GM12878 (cell line): ENCODE measurements at regions not wholly inside any gene's neighbourhood (a gene's known extent, or its start where the extent isn't known, plus 50 kb on each side); places are given as distances from the start of the nearest gene placed in this dataset.

Source experiments
- ATAC-seq: fragments of 200-7000 bp; cut with Tn5 transposase; 3 replicates; pipeline ENCODE4 v1.9.1; 2020; ENCODE audit warnings: mild to moderate bottlenecking, moderate library complexity
- BruUV-seq: library from RNA; stranded (reverse); fragments of 400-500 nt; replicated peaks from 2 replicates; lab custom pipeline; 2021; lab: Mats Ljungman, UMichigan
- CTCF ChIA-PET: fragments of 300-600 bp; sonication (Branson Sonifier 250); formaldehyde crosslinking; extraction: SDS; loops from one replicate; lab custom pipeline; 2021; ENCODE audit warnings: inconsistent platforms; lab: Yijun Ruan, JAX
- POLR2A ChIA-PET: fragments of 350-600 bp; formaldehyde crosslinking; extraction: SDS; loops from one replicate; lab custom pipeline; 2021; ENCODE audit warnings: inconsistent platforms; lab: Charles Lee
- RAD21 ChIA-PET: fragments of 300-600 bp; sonication (Branson Sonifier 250); formaldehyde crosslinking; loops from one replicate; lab custom pipeline; 2023; ENCODE audit warnings: antibody characterized with exemption; ENCODE audit not compliant: unreplicated experiment; lab: Charles Lee
- SMC1A ChIA-PET: fragments of 300-600 bp; sonication (Branson Sonifier 250); formaldehyde crosslinking; loops from one replicate; lab custom pipeline; 2023; ENCODE audit not compliant: unreplicated experiment, uncharacterized antibody; lab: Charles Lee
- DNase-seq: peaks from one replicate; pipeline ENCODE4 v3.0.0-alpha.2; 2011; ENCODE audit warnings: low read depth, low spot score
- FAIRE-seq: peaks from 3 replicates; lab custom pipeline; 2011; peaks lifted over from hg19 to GRCh38; lab: Jason Lieb, UNC
- H2AFZ ChIP-seq: 2 replicates; pipeline ENCODE4 v1.6.0; 2011; ENCODE audit warnings: low read depth, low read length, control low read depth; ENCODE audit not compliant: control insufficient read depth
- H3K27ac ChIP-seq: 2 replicates; pipeline ENCODE4 v1.5.1; 2011; ENCODE audit warnings: control low read depth; ENCODE audit not compliant: control insufficient read depth, insufficient read depth
- H3K27me3 ChIP-seq, 2 experiments: replicated peaks in 1 of 2; 2 replicates each; pipeline versions ENCODE4 v1.6.0 to v1.6.1; 2011; ENCODE audit warnings: low read length in 1 of 2; ENCODE audit not compliant: control insufficient read depth in 2 of 2, insufficient read depth in 2 of 2
- H3K36me3 ChIP-seq, 2 experiments: 2 replicates each; pipeline ENCODE4 v1.5.1; 2011; ENCODE audit warnings: low read length in 1 of 2; ENCODE audit not compliant: control insufficient read depth in 2 of 2, insufficient read depth in 2 of 2
- H3K4me1 ChIP-seq: 2 replicates; pipeline ENCODE4 v1.6.1; 2011; ENCODE audit warnings: mild to moderate bottlenecking, low read length, moderate library complexity, mixed read lengths; ENCODE audit not compliant: control insufficient read depth, insufficient read depth
- H3K4me2 ChIP-seq: 2 replicates; pipeline ENCODE4 v1.6.0; 2011; ENCODE audit warnings: control low read depth; ENCODE audit not compliant: control insufficient read depth, insufficient read depth
- H3K4me3 ChIP-seq: fragments of 200-600 bp; sonication (generic); 2 replicates; pipeline ENCODE4 v1.5.1; 2016
- H3K79me2 ChIP-seq: 2 replicates; pipeline ENCODE4 v1.6.0; 2011; ENCODE audit warnings: low read length; ENCODE audit not compliant: control insufficient read depth, insufficient read depth
- H3K9ac ChIP-seq: 2 replicates; pipeline ENCODE4 v1.8.0; 2011; ENCODE audit warnings: low read length, control low read depth, mixed read lengths; ENCODE audit not compliant: control insufficient read depth, insufficient read depth
- H3K9me3 ChIP-seq: replicated peaks from 3 replicates; pipeline ENCODE4 v1.5.1; 2011; ENCODE audit warnings: mild to moderate bottlenecking, low read length; ENCODE audit not compliant: control insufficient read depth, insufficient read depth
- H4K20me1 ChIP-seq: 2 replicates; pipeline ENCODE4 v1.6.0; 2011; ENCODE audit not compliant: control insufficient read depth, insufficient read depth
- ASH2L ChIP-seq: fragments of 300-600, 200-600 bp; sonication (generic); IDR thresholded peaks from 2 replicates; pipeline ENCODE4 v1.6.1; 2017; ENCODE audit warnings: low read depth, mild to moderate bottlenecking, borderline replicate concordance
- ATF7 ChIP-seq: fragments of 450-650 bp; IDR thresholded peaks from 2 replicates; pipeline ENCODE4 v1.6.1; 2016; ENCODE audit warnings: low read depth, mild to moderate bottlenecking
- BHLHE40 ChIP-seq, 2 experiments: fragments of 450-650 bp in 1 of 2; IDR thresholded peaks; 2 replicates each; pipeline ENCODE4 v1.6.1; 2011 to 2017; ENCODE audit warnings: low read depth in 2 of 2, borderline replicate concordance in 1 of 2, improper control_type of control experiment in 1 of 2, low read length in 1 of 2, mild to moderate bottlenecking in 1 of 2
- CHD1 ChIP-seq: IDR thresholded peaks from 2 replicates; pipeline ENCODE4 v1.6.1; 2012; ENCODE audit warnings: low read depth, low read length, improper control_type of control experiment
- CHD4 ChIP-seq: fragments of 200-600 bp; sonication (generic); IDR thresholded peaks from 2 replicates; pipeline ENCODE4 v1.6.1; 2016; ENCODE audit warnings: mild to moderate bottlenecking
- EED ChIP-seq: sonication (generic); IDR thresholded peaks from 2 replicates; pipeline ENCODE4 v1.6.1; 2016; ENCODE audit warnings: antibody characterized with exemption, low read depth
- FOS ChIP-seq: IDR thresholded peaks from 3 replicates; pipeline ENCODE4 v1.6.1; 2011; ENCODE audit warnings: borderline replicate concordance; ENCODE audit not compliant: insufficient read length; ENCODE audit errors: extremely low read depth
- HDAC6 ChIP-seq: fragments of 200-600 bp; sonication (generic); IDR thresholded peaks from one replicate; pipeline ENCODE4 v1.8.0; 2017; ENCODE audit warnings: antibody characterized with exemption; ENCODE audit not compliant: unreplicated experiment
- KDM1A ChIP-seq: fragments of 200-600 bp; sonication (generic); IDR thresholded peaks from 2 replicates; pipeline ENCODE4 v1.6.1; 2016; ENCODE audit warnings: borderline replicate concordance
- POLR2A ChIP-seq: IDR thresholded peaks from 2 replicates; pipeline ENCODE4 v1.6.1; 2011; ENCODE audit warnings: low read depth, mild to moderate bottlenecking, low read length
- WGBS: methylation state at CpG from one replicate; pipeline ENCODE4 v1.1.6; 2016; ENCODE audit warnings: low lambda C conversion rate; ENCODE audit not compliant: insufficient replicate concordance, insufficient coverage; ENCODE audit errors: missing lambda C conversion rate; 5-methylcytosine and 5-hydroxymethylcytosine counted together
- in situ Hi-C: fragments of 300-500 bp; cut with MboI; formaldehyde crosslinking; loops from 9 replicates; pipeline ENCODE4 v1.14.3; 2018; ENCODE audit warnings: mixed read lengths
- intact Hi-C: fragments of 100-400 bp; cut with micrococcal nuclease; formaldehyde crosslinking; loops from one replicate; pipeline ENCODE4 v1.14.2; 2022; ENCODE audit not compliant: unreplicated experiment
- TF ChIP-seq, protein P1 (sequence below): fragments of 450-650 bp; IDR thresholded peaks from 2 replicates; pipeline ENCODE4 v1.6.1; 2018; ENCODE audit warnings: mild to moderate bottlenecking, low read depth, moderate library complexity; ENCODE audit not compliant: partially characterized antibody
- TF ChIP-seq, protein P2 (sequence below): fragments of 450-650 bp; IDR thresholded peaks from 2 replicates; pipeline ENCODE4 v1.6.1; 2018; ENCODE audit warnings: borderline replicate concordance, mild to moderate bottlenecking; ENCODE audit not compliant: partially characterized antibody
- TF ChIP-seq, protein P3 (sequence below): fragments of 450-650 bp; IDR thresholded peaks from 2 replicates; pipeline ENCODE4 v1.6.1; 2014; ENCODE audit warnings: mild to moderate bottlenecking

DNA sequence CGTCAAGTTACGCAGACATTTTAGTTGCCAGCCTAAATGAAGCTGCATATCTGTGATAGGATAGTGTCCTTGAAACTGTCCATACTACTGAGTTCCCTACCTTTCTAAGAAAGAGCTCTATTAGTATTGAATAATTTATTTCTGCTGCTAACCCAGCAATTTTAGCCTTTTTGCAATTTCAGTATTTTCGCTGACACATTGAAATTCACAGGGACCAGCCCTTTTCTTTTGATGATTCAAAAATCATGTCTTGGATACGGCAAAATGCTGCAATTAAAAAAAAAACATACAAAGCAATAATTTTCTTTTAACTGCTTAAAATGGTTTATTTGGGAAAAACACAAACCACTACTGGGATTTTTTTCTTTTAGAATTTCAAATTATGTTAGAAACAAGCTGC is 563.3 kb downstream of the TBC1D32 start:
- H4K20me1 ChIP-seq = no peaks in the 10 kb centered on the region
- H3K27ac ChIP-seq = no peak overlapping the region
- H3K27me3 ChIP-seq = no peaks in the 10 kb centered on the region
- no peak overlapping the region for H3K4me2 ChIP-seq
- ChIA-PET RAD21 (no interaction called here), POLR2A (no interaction called here), CTCF (no interaction called here), SMC1A (no interaction called here)
- no peak overlapping the region for H2AFZ ChIP-seq
- H3K79me2 ChIP-seq = no peaks in the 10 kb centered on the region
- H3K36me3 ChIP-seq = no peaks in the 10 kb centered on the region
- H3K4me3 ChIP-seq = no peak overlapping the region
- H3K9me3 ChIP-seq = no peaks in the 10 kb centered on the region
- no TSS peak for BruUV-seq
- no peaks in the 10 kb centered on the region for H3K4me1 ChIP-seq
- H3K9ac ChIP-seq = no peak overlapping the region
- in situ Hi-C loops (no loop called here), intact Hi-C loops (loop anchor here (10.0 kb wide), 1 partner anchor 534 kb away; no protein-coding TSS in a partner anchor)
- no peak for ATAC-seq
- WGBS = 39% methylated on average over 4 of the region's 4 CpGs
- TF ChIP-seq CHD1 (no peak), FOS (no peak), KDM1A (no peak)
- TF ChIP-seq, protein P1, sequence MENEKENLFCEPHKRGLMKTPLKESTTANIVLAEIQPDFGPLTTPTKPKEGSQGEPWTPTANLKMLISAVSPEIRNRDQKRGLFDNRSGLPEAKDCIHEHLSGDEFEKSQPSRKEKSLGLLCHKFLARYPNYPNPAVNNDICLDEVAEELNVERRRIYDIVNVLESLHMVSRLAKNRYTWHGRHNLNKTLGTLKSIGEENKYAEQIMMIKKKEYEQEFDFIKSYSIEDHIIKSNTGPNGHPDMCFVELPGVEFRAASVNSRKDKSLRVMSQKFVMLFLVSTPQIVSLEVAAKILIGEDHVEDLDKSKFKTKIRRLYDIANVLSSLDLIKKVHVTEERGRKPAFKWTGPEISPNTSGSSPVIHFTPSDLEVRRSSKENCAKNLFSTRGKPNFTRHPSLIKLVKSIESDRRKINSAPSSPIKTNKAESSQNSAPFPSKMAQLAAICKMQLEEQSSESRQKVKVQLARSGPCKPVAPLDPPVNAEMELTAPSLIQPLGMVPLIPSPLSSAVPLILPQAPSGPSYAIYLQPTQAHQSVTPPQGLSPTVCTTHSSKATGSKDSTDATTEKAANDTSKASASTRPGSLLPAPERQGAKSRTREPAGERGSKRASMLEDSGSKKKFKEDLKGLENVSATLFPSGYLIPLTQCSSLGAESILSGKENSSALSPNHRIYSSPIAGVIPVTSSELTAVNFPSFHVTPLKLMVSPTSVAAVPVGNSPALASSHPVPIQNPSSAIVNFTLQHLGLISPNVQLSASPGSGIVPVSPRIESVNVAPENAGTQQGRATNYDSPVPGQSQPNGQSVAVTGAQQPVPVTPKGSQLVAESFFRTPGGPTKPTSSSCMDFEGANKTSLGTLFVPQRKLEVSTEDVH = no peak
- no peak for DNase-seq
- no peak for FAIRE-seq

DNA sequence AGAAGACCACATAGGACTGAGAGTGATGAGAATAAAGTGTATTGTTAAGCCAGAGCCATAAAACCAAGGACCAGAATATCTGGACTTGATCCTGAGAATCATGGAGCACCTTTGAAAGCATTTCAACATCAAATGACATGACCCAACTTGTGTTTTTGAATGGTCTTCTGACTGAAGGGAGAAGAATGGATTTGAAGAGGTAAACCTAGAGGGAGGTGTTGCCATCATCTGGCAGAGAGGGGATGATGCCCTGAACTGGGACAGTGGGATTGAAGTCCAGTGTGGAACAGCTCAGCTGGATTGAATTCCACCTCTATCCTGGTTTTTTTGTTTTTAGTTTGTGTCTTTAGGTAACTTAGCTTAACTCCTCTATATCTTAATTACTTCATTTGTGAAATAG is 570.0 kb downstream of the TBC1D32 start:
- no TSS peak for BruUV-seq
- RAD21 ChIA-PET = no interaction called here
- H3K4me1 ChIP-seq = no peaks in the 10 kb centered on the region
- intact Hi-C loops = no loop called here
- POLR2A ChIA-PET = no interaction called here
- H3K79me2 ChIP-seq = no peaks in the 10 kb centered on the region
- H2AFZ ChIP-seq = no peak overlapping the region
- no peak overlapping the region for H3K4me2 ChIP-seq
- no peaks in the 10 kb centered on the region for H3K9me3 ChIP-seq
- H4K20me1 ChIP-seq = no peaks in the 10 kb centered on the region
- ATAC-seq = no peak
- no peak for DNase-seq
- no peak overlapping the region for H3K27ac ChIP-seq
- CTCF ChIA-PET = interaction anchor here (0.6 kb wide), 1 partner anchor 1733 kb away, joined by 3 read pairs; no protein-coding TSS in a partner anchor
- SMC1A ChIA-PET = interaction anchor here (1.0 kb wide), 1 partner anchor 210 kb away, joined by 3 read pairs; no protein-coding TSS in a partner anchor
- no peak for FAIRE-seq
- H3K9ac ChIP-seq = no peak overlapping the region
- H3K36me3 ChIP-seq = no peaks in the 10 kb centered on the region
- no peaks in the 10 kb centered on the region for H3K27me3 ChIP-seq
- no peak overlapping the region for H3K4me3 ChIP-seq
- in situ Hi-C loops = no loop called here
- TF ChIP-seq EED (no peak), POLR2A (no peak), CHD4 (no peak), BHLHE40 (IDR thresholded peaks at IDR 0.05; ENCODE audit: borderline replicate concordance in 1 of 2, low read depth in 2 of 2, low read length in 1 of 2) (no peak), ASH2L (no peak), ATF7 (no peak), HDAC6 (no peak)
- TF ChIP-seq, protein P2, sequence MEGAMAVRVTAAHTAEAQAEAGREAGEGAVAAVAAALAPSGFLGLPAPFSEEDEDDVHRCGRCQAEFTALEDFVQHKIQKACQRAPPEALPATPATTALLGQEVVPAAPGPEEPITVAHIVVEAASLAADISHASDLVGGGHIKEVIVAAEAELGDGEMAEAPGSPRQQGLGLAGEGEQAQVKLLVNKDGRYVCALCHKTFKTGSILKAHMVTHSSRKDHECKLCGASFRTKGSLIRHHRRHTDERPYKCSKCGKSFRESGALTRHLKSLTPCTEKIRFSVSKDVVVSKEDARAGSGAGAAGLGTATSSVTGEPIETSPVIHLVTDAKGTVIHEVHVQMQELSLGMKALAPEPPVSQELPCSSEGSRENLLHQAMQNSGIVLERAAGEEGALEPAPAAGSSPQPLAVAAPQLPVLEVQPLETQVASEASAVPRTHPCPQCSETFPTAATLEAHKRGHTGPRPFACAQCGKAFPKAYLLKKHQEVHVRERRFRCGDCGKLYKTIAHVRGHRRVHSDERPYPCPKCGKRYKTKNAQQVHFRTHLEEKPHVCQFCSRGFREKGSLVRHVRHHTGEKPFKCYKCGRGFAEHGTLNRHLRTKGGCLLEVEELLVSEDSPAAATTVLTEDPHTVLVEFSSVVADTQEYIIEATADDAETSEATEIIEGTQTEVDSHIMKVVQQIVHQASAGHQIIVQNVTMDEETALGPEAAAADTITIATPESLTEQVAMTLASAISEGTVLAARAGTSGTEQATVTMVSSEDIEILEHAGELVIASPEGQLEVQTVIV = no peak
- TF ChIP-seq, protein P3, sequence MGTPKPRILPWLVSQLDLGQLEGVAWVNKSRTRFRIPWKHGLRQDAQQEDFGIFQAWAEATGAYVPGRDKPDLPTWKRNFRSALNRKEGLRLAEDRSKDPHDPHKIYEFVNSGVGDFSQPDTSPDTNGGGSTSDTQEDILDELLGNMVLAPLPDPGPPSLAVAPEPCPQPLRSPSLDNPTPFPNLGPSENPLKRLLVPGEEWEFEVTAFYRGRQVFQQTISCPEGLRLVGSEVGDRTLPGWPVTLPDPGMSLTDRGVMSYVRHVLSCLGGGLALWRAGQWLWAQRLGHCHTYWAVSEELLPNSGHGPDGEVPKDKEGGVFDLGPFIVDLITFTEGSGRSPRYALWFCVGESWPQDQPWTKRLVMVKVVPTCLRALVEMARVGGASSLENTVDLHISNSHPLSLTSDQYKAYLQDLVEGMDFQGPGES = no peak
